H1 (cell line): ENCODE measurements at regions not wholly inside any gene's neighbourhood (a gene's known extent, or its start where the extent isn't known, plus 50 kb on each side); places are given as distances from the start of the nearest gene placed in this dataset.

Experiments
- CTCF ChIA-PET: fragments of 300-600 bp; sonication (Branson Sonifier 250); formaldehyde crosslinking; loops from one replicate; lab custom pipeline; 2021; ENCODE audit not compliant: partially characterized antibody; lab: Charles Lee
- POLR2A ChIA-PET: fragments of 300-600 bp; sonication (Branson Sonifier 250); formaldehyde crosslinking; loops from one replicate; lab custom pipeline; 2021; ENCODE audit warnings: inconsistent platforms; ENCODE audit not compliant: partially characterized antibody; lab: Charles Lee
- DNase-seq, 2 experiments: peaks; one replicate each; pipeline versions ENCODE4 v3.0.0 to v3.0.0-alpha.2; 2010 to 2022; ENCODE audit warnings: low spot score in 2 of 2, low read depth in 1 of 2, mixed read lengths in 1 of 2
- FAIRE-seq: peaks from 2 replicates; lab custom pipeline; 2011; peaks lifted over from hg19 to GRCh38; lab: Jason Lieb, UNC
- H2AFZ ChIP-seq: 2 replicates; pipeline ENCODE4 v1.8.1; 2012; ENCODE audit warnings: low read length, inconsistent platforms
- H2AK5ac ChIP-seq: 2 replicates; pipeline ENCODE4 v1.6.1; 2013; ENCODE audit warnings: low read depth, low read length
- H2BK120ac ChIP-seq: replicated peaks from 2 replicates; pipeline ENCODE3; 2013; ENCODE audit warnings: low read depth, low read length, inconsistent platforms
- H2BK12ac ChIP-seq: 2 replicates; pipeline ENCODE4 v1.6.1; 2013; ENCODE audit warnings: low read depth, low read length
- H2BK15ac ChIP-seq: 2 replicates; pipeline ENCODE4 v1.6.1; 2013; ENCODE audit warnings: low read length
- H2BK20ac ChIP-seq: 2 replicates; pipeline ENCODE4 v1.6.1; 2013; ENCODE audit warnings: low read length
- H2BK5ac ChIP-seq: 2 replicates; pipeline ENCODE4 v1.6.1; 2013; ENCODE audit warnings: low read depth, low read length
- H3K14ac ChIP-seq: 2 replicates; pipeline ENCODE4 v1.6.1; 2013; ENCODE audit warnings: inconsistent platforms; ENCODE audit not compliant: insufficient read length
- H3K18ac ChIP-seq: 2 replicates; pipeline ENCODE4 v1.6.1; 2013; ENCODE audit warnings: low read length; ENCODE audit errors: extremely low read depth
- H3K23ac ChIP-seq: 2 replicates; pipeline ENCODE4 v1.6.1; 2013; ENCODE audit warnings: inconsistent platforms; ENCODE audit not compliant: insufficient read length
- H3K23me2 ChIP-seq: 2 replicates; pipeline ENCODE4 v1.6.1; 2013; ENCODE audit warnings: low read depth, low read length
- H3K27ac ChIP-seq: 2 replicates; pipeline ENCODE4 v1.6.1; 2011; ENCODE audit warnings: low read depth, low read length, inconsistent platforms
- H3K27me3 ChIP-seq, 4 experiments: replicated peaks in 1 of 4; 1 replicate in 1 of 4; 2 replicates in 3 of 4; pipeline versions ENCODE4 v1.6.1 to v1.8.1; 2011 to 2013; ENCODE audit warnings: low read length in 3 of 4, mild to moderate bottlenecking in 3 of 4, inconsistent platforms in 2 of 4, mixed read lengths in 2 of 4, moderate library complexity in 1 of 4; ENCODE audit not compliant: control insufficient read depth in 3 of 4, insufficient read depth in 3 of 4; ENCODE audit errors: extremely low read depth in 1 of 4
- H3K36me3 ChIP-seq, 4 experiments: 2 replicates each; pipeline versions ENCODE4 v1.6.1 to v1.8.1; 2011 to 2013; ENCODE audit warnings: mild to moderate bottlenecking in 4 of 4, low read length in 3 of 4, moderate library complexity in 2 of 4, control low read depth in 1 of 4, inconsistent platforms in 1 of 4; ENCODE audit not compliant: insufficient read depth in 4 of 4, control insufficient read depth in 2 of 4
- H3K4ac ChIP-seq: replicated peaks from 2 replicates; pipeline ENCODE3; 2013; ENCODE audit warnings: low read length, low read depth, mixed read lengths, inconsistent platforms; ENCODE audit not compliant: insufficient read length
- H3K4me1 ChIP-seq, 4 experiments: replicated peaks in 1 of 4; 1 replicate in 1 of 4; 2 replicates in 3 of 4; pipeline versions ENCODE4 v1.6.1 to v1.8.1; 2011 to 2013; ENCODE audit warnings: low read length in 3 of 4, inconsistent platforms in 2 of 4, mixed read lengths in 1 of 4; ENCODE audit not compliant: insufficient read depth in 4 of 4, control insufficient read depth in 3 of 4
- H3K4me2 ChIP-seq, 2 experiments: 2 replicates each; pipeline versions ENCODE4 v1.6.1 to v1.8.1; 2011 to 2013; ENCODE audit warnings: low read depth in 2 of 2, low read length in 2 of 2, control low read depth in 1 of 2, inconsistent platforms in 1 of 2, mild to moderate bottlenecking in 1 of 2; ENCODE audit not compliant: insufficient read depth in 1 of 2
- H3K4me3 ChIP-seq, 4 experiments: fragments of 200-600, 300-600 bp in 1 of 4; sonication (generic), shearing (Covaris generic), sonication (Bioruptor Twin) in 1 of 4; 2 replicates each; pipeline versions ENCODE4 v1.5.1 to v1.8.1; 2011 to 2016; ENCODE audit warnings: low read length in 4 of 4, low read depth in 3 of 4, control low read depth in 2 of 4, inconsistent platforms in 2 of 4, mild to moderate bottlenecking in 2 of 4, mixed read lengths in 1 of 4, moderate library complexity in 1 of 4; ENCODE audit not compliant: insufficient read depth in 2 of 4; ENCODE audit errors: extremely low read depth in 1 of 4
- H3K56ac ChIP-seq: replicated peaks from 2 replicates; pipeline ENCODE3; 2013; ENCODE audit warnings: low read depth, mild to moderate bottlenecking, mixed read lengths, low read length, inconsistent platforms; ENCODE audit not compliant: insufficient read length
- H3K79me1 ChIP-seq: 2 replicates; pipeline ENCODE4 v1.6.1; 2013; ENCODE audit warnings: low read depth, low read length, control low read depth
- H3K79me2 ChIP-seq, 2 experiments: 2 replicates each; pipeline versions ENCODE4 v1.6.1 to v1.8.1; 2012 to 2013; ENCODE audit warnings: low read length in 2 of 2, mild to moderate bottlenecking in 2 of 2, inconsistent platforms in 1 of 2; ENCODE audit not compliant: insufficient read depth in 2 of 2, control insufficient read depth in 1 of 2
- H3K9ac ChIP-seq, 4 experiments: replicated peaks in 1 of 4; 1 replicate in 1 of 4; 2 replicates in 3 of 4; pipeline versions ENCODE4 v1.6.1 to v1.8.1; 2011 to 2013; ENCODE audit warnings: low read depth in 3 of 4, low read length in 3 of 4, control low read depth in 2 of 4, mild to moderate bottlenecking in 2 of 4, moderate library complexity in 2 of 4, inconsistent platforms in 1 of 4; ENCODE audit errors: extremely low read depth in 1 of 4
- H3K9me3 ChIP-seq, 2 experiments: 2 replicates each; pipeline versions ENCODE4 v1.6.1 to v1.8.1; 2012 to 2013; ENCODE audit warnings: mild to moderate bottlenecking in 2 of 2, moderate library complexity in 2 of 2, control low read depth in 1 of 2, inconsistent platforms in 1 of 2, low read depth in 1 of 2, low read length in 1 of 2, mixed read lengths in 1 of 2; ENCODE audit not compliant: insufficient read depth in 2 of 2
- H4K20me1 ChIP-seq, 2 experiments: replicated peaks in 1 of 2; 2 replicates each; pipeline versions ENCODE3 to v1.8.1; 2011 to 2013; ENCODE audit warnings: inconsistent platforms in 2 of 2, low read length in 2 of 2, mild to moderate bottlenecking in 1 of 2; ENCODE audit not compliant: insufficient read depth in 2 of 2, control insufficient read depth in 1 of 2
- H4K5ac ChIP-seq: 2 replicates; pipeline ENCODE4 v1.6.1; 2013; ENCODE audit warnings: low read length, low read depth, mixed read lengths, inconsistent platforms; ENCODE audit not compliant: insufficient read length
- H4K8ac ChIP-seq: 2 replicates; pipeline ENCODE4 v1.8.0; 2013; ENCODE audit warnings: mild to moderate bottlenecking, moderate library complexity, low read length, inconsistent platforms; ENCODE audit not compliant: insufficient read depth; ENCODE audit errors: extremely low read depth
- H4K91ac ChIP-seq: replicated peaks from 2 replicates; pipeline ENCODE3; 2013; ENCODE audit warnings: low read length, mixed read lengths, inconsistent platforms; ENCODE audit not compliant: insufficient read length
- CBX5 ChIP-seq: fragments of 300-800, 300-1000 bp; sonication (generic); IDR thresholded peaks from 2 replicates; pipeline ENCODE4 v1.7.1; 2016; ENCODE audit warnings: antibody characterized with exemption, low read length, low read depth
- CHD2 ChIP-seq: IDR thresholded peaks from 2 replicates; pipeline ENCODE4 v1.6.1; 2012; ENCODE audit warnings: low read length, improper control_type of control experiment
- HDAC2 ChIP-seq, 2 experiments: fragments of 300-600 bp in 1 of 2; sonication (generic) in 1 of 2; IDR thresholded peaks; 2 replicates each; pipeline ENCODE4 v1.6.1; 2011 to 2012; ENCODE audit warnings: low read depth in 2 of 2, low read length in 2 of 2, mild to moderate bottlenecking in 2 of 2, moderate library complexity in 2 of 2, borderline replicate concordance in 1 of 2, inconsistent platforms in 1 of 2
- JUND ChIP-seq: IDR thresholded peaks from 2 replicates; pipeline ENCODE4 v1.6.1; 2011; ENCODE audit warnings: mild to moderate bottlenecking, improper control_type of control experiment, low read length
- KDM4A ChIP-seq: IDR thresholded peaks from one replicate; pipeline ENCODE4 v1.7.1; 2012; ENCODE audit warnings: low read depth, mild to moderate bottlenecking, moderate library complexity, low read length, inconsistent platforms; ENCODE audit not compliant: severe bottlenecking
- MAFK ChIP-seq: IDR thresholded peaks from 2 replicates; pipeline ENCODE4 v1.6.1; 2012; ENCODE audit warnings: low read depth, mild to moderate bottlenecking, improper control_type of control experiment, low read length
- POLR2AphosphoS5 ChIP-seq: IDR thresholded peaks from 2 replicates; pipeline ENCODE4 v1.6.1; 2011; ENCODE audit warnings: low read depth, low read length
- SAP30 ChIP-seq: fragments of 300-600 bp; sonication (generic); IDR thresholded peaks from 2 replicates; pipeline ENCODE4 v1.7.1; 2012; ENCODE audit warnings: low read length, moderate library complexity, mild to moderate bottlenecking, inconsistent platforms; ENCODE audit not compliant: insufficient read depth, insufficient replicate concordance
- SIRT6 ChIP-seq: IDR thresholded peaks from one replicate; pipeline ENCODE4 v1.7.1; 2012; ENCODE audit warnings: low read length, inconsistent platforms
- TAF7 ChIP-seq: optimal IDR thresholded peaks from 2 replicates; pipeline ENCODE3; 2011; ENCODE audit warnings: low read depth, mild to moderate bottlenecking, inconsistent platforms, low read length, moderate library complexity, borderline replicate concordance
- TEAD4 ChIP-seq: IDR thresholded peaks from 2 replicates; pipeline ENCODE4 v1.6.1; 2012; ENCODE audit warnings: low read depth, low read length, inconsistent platforms, mixed read lengths

- H3K79me1 ChIP-seq = no peaks in the 10 kb centered on the region
- H4K91ac ChIP-seq = no peak overlapping the region
- H4K5ac ChIP-seq = no peak overlapping the region
- no peak overlapping the region for H3K4me3 ChIP-seq
- peaks cover 3 to 7% of the 10 kb centered on the region in 2 experiments; a peak in 3 of 4 replicates for H3K9me3 ChIP-seq
- no peak overlapping the region for H3K4ac ChIP-seq
- H3K56ac ChIP-seq = no peak overlapping the region
- H3K27me3 ChIP-seq = no peaks in the 10 kb centered on the region
- H3K23ac ChIP-seq = no peak overlapping the region
- no peak overlapping the region for H2AK5ac ChIP-seq
- H3K9ac ChIP-seq = no peak overlapping the region
- H2BK12ac ChIP-seq = no peak overlapping the region
- H4K20me1 ChIP-seq = no peaks in the 10 kb centered on the region
- H4K8ac ChIP-seq = no peak overlapping the region
- no peak overlapping the region for H3K4me2 ChIP-seq
- FAIRE-seq (no peak), DNase-seq (no peak)
- POLR2A ChIA-PET = no interaction called here
- no peak overlapping the region for H2AFZ ChIP-seq
- CTCF ChIA-PET = interaction anchor here (1.7 kb wide), 1 partner anchor 12 kb away, joined by 3 read pairs; no protein-coding TSS in a partner anchor
- no peak overlapping the region for H2BK15ac ChIP-seq
- H2BK5ac ChIP-seq = no peak overlapping the region
- H3K79me2 ChIP-seq = no peaks in the 10 kb centered on the region
- H3K18ac ChIP-seq = no peak overlapping the region
- no peaks in the 10 kb centered on the region for H3K23me2 ChIP-seq
- H3K36me3 ChIP-seq = no peaks in the 10 kb centered on the region; a peak in 1 of 8 replicates
- no peak overlapping the region for H3K14ac ChIP-seq
- no peak overlapping the region for H2BK20ac ChIP-seq
- H3K27ac ChIP-seq = no peak overlapping the region
- H3K4me1 ChIP-seq = peaks cover 0 to 3% (median 0%) of the 10 kb centered on the region in 4 experiments; a peak in 2 of 7 replicates
- H2BK120ac ChIP-seq = no peak overlapping the region
- no peak for TF ChIP-seq HDAC2 (IDR thresholded peaks at IDR 0.05; ENCODE audit: borderline replicate concordance in 1 of 2, low read depth in 2 of 2, low read length in 2 of 2)
- TF ChIP-seq CBX5 = no peak
- TF ChIP-seq MAFK = no peak
- no peak for TF ChIP-seq JUND
- no peak for TF ChIP-seq TEAD4
- no peak for TF ChIP-seq POLR2AphosphoS5
- TF ChIP-seq KDM4A = no peak
- TF ChIP-seq SIRT6 = no peak
- TF ChIP-seq CHD2 = no peak
- TF ChIP-seq TAF7 = no peak
- TF ChIP-seq SAP30 = no peak
Observed at GRCh38 chr18:33517950-33518349, 60.1 kb upstream of the ASXL3 start.
